PFSK-1 (cell line): ENCODE measurements at regions not wholly inside any gene's neighbourhood (a gene's known extent, or its start where the extent isn't known, plus 50 kb on each side); places are given as distances from the start of the nearest gene placed in this dataset.

Experiments used
- FOXP2 ChIP-seq: optimal IDR thresholded peaks from 2 replicates; pipeline ENCODE3; 2011; ENCODE audit warnings: borderline replicate concordance, control low read depth, inconsistent platforms; ENCODE audit not compliant: insufficient read depth; ENCODE audit errors: extremely low read length, extremely low read depth
- POLR2AphosphoS5 ChIP-seq: IDR thresholded peaks from 2 replicates; pipeline ENCODE4 v1.6.1; 2012; ENCODE audit warnings: low read depth, mild to moderate bottlenecking, control low read depth, low read length, moderate library complexity
- SIN3A ChIP-seq: IDR thresholded peaks from 2 replicates; pipeline ENCODE4 v1.6.1; 2012; ENCODE audit warnings: mild to moderate bottlenecking, low read length, moderate library complexity, borderline replicate concordance; ENCODE audit not compliant: insufficient read depth
- TAF1 ChIP-seq: IDR thresholded peaks from 2 replicates; pipeline ENCODE4 v1.6.1; 2012; ENCODE audit warnings: low read length, control low read depth, borderline replicate concordance; ENCODE audit not compliant: insufficient read depth
- TF ChIP-seq, protein P1 (sequence below), 2 experiments: IDR thresholded peaks; 2 replicates each; pipeline versions ENCODE4 v1.6.1 to v1.8.0; 2011 to 2012; ENCODE audit warnings: low read depth in 2 of 2, low read length in 2 of 2, control low read depth in 1 of 2, inconsistent platforms in 1 of 2, mild to moderate bottlenecking in 1 of 2, moderate library complexity in 1 of 2; ENCODE audit not compliant: insufficient read depth in 1 of 2

GRCh38 chr5:31104775-31105174, 88.7 kb upstream of the CDH6 start:
- no peak for TF ChIP-seq POLR2AphosphoS5
- TF ChIP-seq FOXP2: no peak
- TF ChIP-seq, protein P1, sequence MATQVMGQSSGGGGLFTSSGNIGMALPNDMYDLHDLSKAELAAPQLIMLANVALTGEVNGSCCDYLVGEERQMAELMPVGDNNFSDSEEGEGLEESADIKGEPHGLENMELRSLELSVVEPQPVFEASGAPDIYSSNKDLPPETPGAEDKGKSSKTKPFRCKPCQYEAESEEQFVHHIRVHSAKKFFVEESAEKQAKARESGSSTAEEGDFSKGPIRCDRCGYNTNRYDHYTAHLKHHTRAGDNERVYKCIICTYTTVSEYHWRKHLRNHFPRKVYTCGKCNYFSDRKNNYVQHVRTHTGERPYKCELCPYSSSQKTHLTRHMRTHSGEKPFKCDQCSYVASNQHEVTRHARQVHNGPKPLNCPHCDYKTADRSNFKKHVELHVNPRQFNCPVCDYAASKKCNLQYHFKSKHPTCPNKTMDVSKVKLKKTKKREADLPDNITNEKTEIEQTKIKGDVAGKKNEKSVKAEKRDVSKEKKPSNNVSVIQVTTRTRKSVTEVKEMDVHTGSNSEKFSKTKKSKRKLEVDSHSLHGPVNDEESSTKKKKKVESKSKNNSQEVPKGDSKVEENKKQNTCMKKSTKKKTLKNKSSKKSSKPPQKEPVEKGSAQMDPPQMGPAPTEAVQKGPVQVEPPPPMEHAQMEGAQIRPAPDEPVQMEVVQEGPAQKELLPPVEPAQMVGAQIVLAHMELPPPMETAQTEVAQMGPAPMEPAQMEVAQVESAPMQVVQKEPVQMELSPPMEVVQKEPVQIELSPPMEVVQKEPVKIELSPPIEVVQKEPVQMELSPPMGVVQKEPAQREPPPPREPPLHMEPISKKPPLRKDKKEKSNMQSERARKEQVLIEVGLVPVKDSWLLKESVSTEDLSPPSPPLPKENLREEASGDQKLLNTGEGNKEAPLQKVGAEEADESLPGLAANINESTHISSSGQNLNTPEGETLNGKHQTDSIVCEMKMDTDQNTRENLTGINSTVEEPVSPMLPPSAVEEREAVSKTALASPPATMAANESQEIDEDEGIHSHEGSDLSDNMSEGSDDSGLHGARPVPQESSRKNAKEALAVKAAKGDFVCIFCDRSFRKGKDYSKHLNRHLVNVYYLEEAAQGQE (IDR thresholded peaks at IDR 0.05; ENCODE audit: insufficient read depth in 1 of 2, low read depth in 2 of 2, low read length in 2 of 2): no peak
- TF ChIP-seq TAF1: no peak
- TF ChIP-seq SIN3A: no peak

DNA sequence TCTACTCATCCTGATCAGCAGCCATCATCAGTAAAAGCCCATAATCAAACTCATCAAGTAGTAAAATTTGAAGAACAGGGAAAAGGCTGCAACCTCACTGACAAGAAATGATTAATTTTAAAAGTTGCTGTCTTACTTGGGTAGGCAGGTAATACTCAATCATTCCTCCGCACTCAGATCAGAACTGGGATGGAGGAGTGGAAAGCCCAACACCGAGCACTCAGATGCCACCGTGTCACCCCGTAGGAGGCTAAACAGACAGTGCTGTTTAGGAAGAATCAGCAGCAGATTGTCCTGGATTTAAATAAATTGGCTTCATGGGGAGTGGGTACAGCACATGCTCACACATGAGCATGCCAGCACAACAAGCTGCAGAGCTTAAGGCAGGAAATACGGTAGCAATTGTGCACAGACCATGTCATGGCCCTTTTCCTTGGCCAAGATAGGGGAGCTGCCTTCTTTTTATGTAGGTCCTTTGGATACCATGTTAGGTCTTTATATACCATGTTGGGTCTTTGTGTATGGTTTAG, 92.6 kb upstream of the CDH6 start:
- no peak for TF ChIP-seq TAF1
- TF ChIP-seq, protein P1 (IDR thresholded peaks at IDR 0.05; ENCODE audit: insufficient read depth in 1 of 2, low read depth in 2 of 2, low read length in 2 of 2): no peak
- no peak for TF ChIP-seq FOXP2
- no peak for TF ChIP-seq SIN3A
- no peak for TF ChIP-seq POLR2AphosphoS5

DNA sequence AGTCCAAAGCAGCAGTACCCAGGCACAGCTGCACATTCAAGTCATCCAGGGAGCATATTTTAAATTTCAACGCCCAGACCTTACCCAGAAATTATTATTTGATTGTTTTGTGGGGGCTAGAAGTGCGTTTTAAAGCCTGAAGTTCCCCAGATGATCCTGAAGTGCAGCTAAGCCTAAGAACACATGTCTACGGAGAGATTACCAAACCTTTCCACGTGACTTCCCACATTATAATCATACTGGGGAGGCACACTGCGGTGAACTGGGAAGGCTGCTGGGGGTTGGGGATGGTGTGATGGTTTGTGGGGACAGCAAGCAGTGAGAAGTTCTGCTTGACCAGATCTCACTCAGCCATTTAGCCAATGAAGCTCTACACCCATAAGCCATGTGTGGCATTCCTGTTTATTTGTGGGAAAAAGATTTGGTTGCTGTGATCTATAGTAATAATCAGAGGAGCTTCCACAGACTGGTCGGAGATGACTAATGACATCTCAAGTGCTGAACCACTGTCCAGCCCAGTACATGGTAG, 93.4 kb upstream of the CDH6 start:
- TF ChIP-seq POLR2AphosphoS5: no peak
- TF ChIP-seq, protein P1 (IDR thresholded peaks at IDR 0.05; ENCODE audit: insufficient read depth in 1 of 2, low read depth in 2 of 2, low read length in 2 of 2): no peak
- no peak for TF ChIP-seq SIN3A

GRCh38 chr5:31098811-31099210, 94.7 kb upstream of the CDH6 start:
- TF ChIP-seq FOXP2 (no peak), SIN3A (no peak), POLR2AphosphoS5 (no peak), TAF1 (no peak)
- TF ChIP-seq, protein P1 (IDR thresholded peaks at IDR 0.05; ENCODE audit: insufficient read depth in 1 of 2, low read depth in 2 of 2, low read length in 2 of 2): no peak

DNA sequence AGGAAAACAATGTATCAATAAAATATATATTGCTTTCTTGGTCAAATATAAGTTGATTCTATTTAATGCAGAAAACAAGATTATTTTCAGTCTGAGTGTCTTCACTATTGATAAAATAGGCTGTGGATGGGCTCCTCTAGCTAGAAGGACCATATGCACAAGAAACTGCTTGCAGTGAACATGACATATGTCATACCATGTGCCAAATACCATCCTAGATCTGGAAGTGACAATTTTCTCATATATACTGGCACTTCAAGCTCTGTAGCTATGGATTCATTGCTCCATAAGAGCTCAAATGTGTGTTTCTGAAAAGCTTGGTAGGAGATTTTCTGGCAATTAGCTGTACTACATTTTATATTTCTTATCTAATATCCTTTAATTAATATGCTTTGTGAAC, 95.6 kb upstream of the CDH6 start:
- TF ChIP-seq SIN3A (no peak), TAF1 (no peak)
